Activated CD4-positive, alpha-beta T cell treated with anti-CD3 and anti-CD28 coated beads, Interleukin-2, amount 10 ng/mL, durations not matched to agents 24 days and 14 days (primary cell): ENCODE measurements at regions not wholly inside any gene's neighbourhood (a gene's known extent, or its start where the extent isn't known, plus 50 kb on each side); places are given as distances from the start of the nearest gene placed in this dataset.

Source experiments
- DNase-seq: peaks from one replicate; pipeline ENCODE4 v3.0.0; 2022
- H3K27ac Mint-ChIP-seq: one replicate; pipeline ENCODE4 v1.8.0; 2022; ENCODE audit warnings: mild to moderate bottlenecking, mixed read lengths
- H3K27me3 Mint-ChIP-seq: one replicate; pipeline ENCODE4 v1.8.0; 2022; ENCODE audit warnings: mixed read lengths
- H3K36me3 Mint-ChIP-seq: one replicate; pipeline ENCODE4 v1.8.0; 2022; ENCODE audit warnings: low read depth, mild to moderate bottlenecking, mixed read lengths
- H3K4me1 Mint-ChIP-seq: one replicate; pipeline ENCODE4 v1.8.0; 2021; ENCODE audit warnings: mixed read lengths
- H3K4me3 Mint-ChIP-seq: one replicate; pipeline ENCODE4 v1.8.0; 2022; ENCODE audit warnings: mild to moderate bottlenecking, moderate library complexity, mixed read lengths
- H3K9me3 Mint-ChIP-seq: one replicate; pipeline ENCODE4 v1.8.0; 2021; ENCODE audit warnings: mixed read lengths
- intact Hi-C: fragments of 100-400 bp; cut with micrococcal nuclease; formaldehyde crosslinking; loops from one replicate; pipeline ENCODE4 v1.15.1; 2023

- Mint-ChIP-seq H3K27ac (no peak overlapping the region), H3K4me3 (no peak overlapping the region), H3K36me3 (no peaks in the 10 kb centered on the region), H3K9me3 (no peaks in the 10 kb centered on the region), H3K27me3 (peaks cover 14% of the 10 kb centered on the region), H3K4me1 (peaks cover 3% of the 10 kb centered on the region)
- intact Hi-C loops: no loop called here
- no peak for DNase-seq
These were observed 68.7 kb upstream of the FSTL4 start for GRCh38 chr5:133680830-133681565.

- intact Hi-C loops: no loop called here
- no peak for DNase-seq
- Mint-ChIP-seq H3K27ac (no peak overlapping the region), H3K4me3 (no peak overlapping the region), H3K36me3 (no peaks in the 10 kb centered on the region), H3K27me3 (peaks cover 13% of the 10 kb centered on the region), H3K9me3 (no peaks in the 10 kb centered on the region), H3K4me1 (peaks cover 3% of the 10 kb centered on the region)
These were observed 67.2 kb upstream of the FSTL4 start for GRCh38 chr5:133679534-133679933.

- Mint-ChIP-seq H3K27me3 (peaks cover 18% of the 10 kb centered on the region), H3K27ac (no peak overlapping the region), H3K36me3 (no peaks in the 10 kb centered on the region), H3K9me3 (no peaks in the 10 kb centered on the region), H3K4me3 (no peak overlapping the region), H3K4me1 (no peaks in the 10 kb centered on the region)
- intact Hi-C loops: no loop called here
- no peak for DNase-seq
These were observed 63.2 kb upstream of the FSTL4 start for GRCh38 chr5:133675376-133676154.

GRCh38 chr5:133670336-133670735 lies 58.0 kb upstream of the FSTL4 start:
- H3K9me3 Mint-ChIP-seq: no peaks in the 10 kb centered on the region
- no peaks in the 10 kb centered on the region for H3K36me3 Mint-ChIP-seq
- no peak overlapping the region for H3K4me3 Mint-ChIP-seq
- no peaks in the 10 kb centered on the region for H3K4me1 Mint-ChIP-seq
- no peak for DNase-seq
- H3K27ac Mint-ChIP-seq: no peak overlapping the region
- peaks cover 19% of the 10 kb centered on the region for H3K27me3 Mint-ChIP-seq
- intact Hi-C loops: no loop called here

DNA sequence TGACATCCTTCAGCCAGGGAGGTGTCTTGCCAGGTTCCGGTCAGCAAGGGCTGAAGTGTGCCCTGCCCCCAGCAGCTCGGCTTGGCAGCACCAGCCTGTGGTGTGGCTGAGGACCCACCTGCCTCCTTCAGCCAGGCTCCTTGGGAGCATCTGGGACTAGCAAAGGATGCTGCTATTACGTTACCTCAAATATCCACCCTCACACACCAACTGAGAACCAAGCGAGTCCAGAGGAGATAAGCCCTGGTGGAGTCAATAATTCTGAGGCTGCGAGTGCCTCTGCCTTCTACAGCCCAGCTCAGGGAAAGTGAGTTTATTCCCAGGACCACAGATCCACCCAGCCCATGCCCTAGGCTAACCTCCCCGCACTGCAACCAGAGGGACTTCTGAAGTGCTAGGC lies 57.1 kb upstream of the FSTL4 start:
- Mint-ChIP-seq H3K36me3 (no peaks in the 10 kb centered on the region), H3K27ac (no peak overlapping the region), H3K4me3 (no peak overlapping the region), H3K4me1 (no peaks in the 10 kb centered on the region), H3K9me3 (no peaks in the 10 kb centered on the region), H3K27me3 (peaks cover 21% of the 10 kb centered on the region)
- intact Hi-C loops: no loop called here
- no peak for DNase-seq

GRCh38 chr5:133668458-133668857 lies 56.1 kb upstream of the FSTL4 start:
- Mint-ChIP-seq H3K27ac (no peak overlapping the region), H3K9me3 (no peaks in the 10 kb centered on the region), H3K4me1 (no peaks in the 10 kb centered on the region), H3K4me3 (no peak overlapping the region), H3K27me3 (peaks cover 23% of the 10 kb centered on the region), H3K36me3 (no peaks in the 10 kb centered on the region)
- DNase-seq: no peak
- intact Hi-C loops: no loop called here

GRCh38 chr5:133667217-133667616 lies 54.9 kb upstream of the FSTL4 start:
- Mint-ChIP-seq H3K36me3 (no peaks in the 10 kb centered on the region), H3K27me3 (peaks cover 17% of the 10 kb centered on the region), H3K4me3 (no peak overlapping the region), H3K27ac (no peak overlapping the region), H3K4me1 (no peaks in the 10 kb centered on the region), H3K9me3 (no peaks in the 10 kb centered on the region)
- intact Hi-C loops: no loop called here
- DNase-seq: no peak

DNA sequence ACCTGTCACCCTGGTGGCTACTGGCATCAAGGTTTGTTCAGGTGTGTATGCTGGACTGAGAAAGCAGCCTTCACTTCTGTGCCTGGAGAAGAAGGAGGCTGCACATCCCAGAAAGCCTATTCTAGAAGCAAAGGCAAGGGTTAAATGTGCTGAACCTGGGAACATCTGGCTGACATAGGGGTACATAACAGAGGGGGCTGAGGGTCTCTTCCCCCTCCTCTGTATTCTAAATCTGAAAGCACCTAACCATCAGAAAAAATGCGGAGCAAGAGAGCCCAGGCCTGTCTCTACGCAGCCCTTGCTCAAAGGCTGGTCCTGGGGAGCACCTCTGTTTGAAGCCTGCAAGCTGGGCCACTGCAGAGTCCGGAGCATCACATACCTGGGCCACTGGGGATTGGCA lies 53.2 kb upstream of the FSTL4 start:
- intact Hi-C loops: no loop called here
- H3K4me1 Mint-ChIP-seq: no peaks in the 10 kb centered on the region
- no peak for DNase-seq
- no peaks in the 10 kb centered on the region for H3K36me3 Mint-ChIP-seq
- H3K4me3 Mint-ChIP-seq: no peak overlapping the region
- no peaks in the 10 kb centered on the region for H3K9me3 Mint-ChIP-seq
- H3K27me3 Mint-ChIP-seq: peaks cover 16% of the 10 kb centered on the region
- no peak overlapping the region for H3K27ac Mint-ChIP-seq

GRCh38 chr5:133664422-133664821 lies 52.1 kb upstream of the FSTL4 start:
- Mint-ChIP-seq H3K4me3 (no peak overlapping the region), H3K27ac (no peak overlapping the region), H3K36me3 (no peaks in the 10 kb centered on the region), H3K9me3 (no peaks in the 10 kb centered on the region), H3K27me3 (peaks cover 16% of the 10 kb centered on the region), H3K4me1 (no peaks in the 10 kb centered on the region)
- intact Hi-C loops: no loop called here
- DNase-seq: no peak

GRCh38 chr5:133663397-133664054 lies 51.2 kb upstream of the FSTL4 start:
- no peak overlapping the region for H3K4me3 Mint-ChIP-seq
- intact Hi-C loops: no loop called here
- H3K36me3 Mint-ChIP-seq: no peaks in the 10 kb centered on the region
- no peak for DNase-seq
- no peaks in the 10 kb centered on the region for H3K9me3 Mint-ChIP-seq
- peaks cover 20% of the 10 kb centered on the region for H3K27me3 Mint-ChIP-seq
- no peaks in the 10 kb centered on the region for H3K4me1 Mint-ChIP-seq
- H3K27ac Mint-ChIP-seq: no peak overlapping the region

- Mint-ChIP-seq H3K36me3 (no peaks in the 10 kb centered on the region), H3K9me3 (no peaks in the 10 kb centered on the region), H3K4me3 (no peak overlapping the region), H3K27ac (no peak overlapping the region), H3K4me1 (no peaks in the 10 kb centered on the region), H3K27me3 (peaks cover 21% of the 10 kb centered on the region)
- DNase-seq: no peak
- intact Hi-C loops: no loop called here
These were observed 50.2 kb upstream of the FSTL4 start for GRCh38 chr5:133662578-133662977.
